Esophagus squamous epithelium (tissue), 5 donors: ENCODE measurements at regions not wholly inside any gene's neighbourhood (a gene's known extent, or its start where the extent isn't known, plus 50 kb on each side); places are given as distances from the start of the nearest gene placed in this dataset.

Experiments used
- DNase-seq: peaks from one replicate; lab custom pipeline; 2025; lab: John Stamatoyannopoulos, UW
- H3K27ac ChIP-seq, 4 donors: fragments of 200-600 bp; sonication (generic); one replicate each; pipeline ENCODE4 v1.5.1; 2016 to 2019; ENCODE audit warnings: mild to moderate bottlenecking in 1 of 4
- H3K27me3 ChIP-seq, 4 donors: fragments of 200-600 bp; sonication (generic); 1 replicate in 3 of 4; 2 replicates in 1 of 4; pipeline versions ENCODE4 v1.5.1 to v1.6.0; 2017 to 2021; ENCODE audit warnings: antibody characterized with exemption in 1 of 4
- H3K36me3 ChIP-seq, 3 donors: fragments of 200-600 bp; sonication (generic); one replicate each; pipeline ENCODE4 v1.5.1; 2016 to 2019
- H3K4me1 ChIP-seq, 3 donors: fragments of 200-600 bp; sonication (generic); one replicate each; pipeline ENCODE4 v1.5.1; 2017 to 2019
- H3K4me3 ChIP-seq, 4 donors: fragments of 200-600 bp; sonication (generic); 1 replicate in 3 of 4; 2 replicates in 1 of 4; pipeline ENCODE4 v1.5.1; 2016 to 2019; ENCODE audit warnings: mild to moderate bottlenecking in 2 of 4, moderate library complexity in 1 of 4
- H3K9me3 ChIP-seq, 3 donors: fragments of 200-600 bp; sonication (generic); one replicate each; pipeline ENCODE4 v1.5.1; 2016 to 2019
- CTCF ChIP-seq, 6 experiments: fragments of 450-650 bp in 4 of 6; fragments of 200-600 bp in 2 of 6; sonication (generic) in 2 of 6; IDR thresholded peaks; one replicate each; pipeline ENCODE4 v1.5.1; 2016 to 2019; ENCODE audit warnings: antibody characterized with exemption in 6 of 6, mild to moderate bottlenecking in 4 of 6, moderate library complexity in 4 of 6
- POLR2A ChIP-seq, 4 donors: fragments of 450-650 bp; IDR thresholded peaks; one replicate each; pipeline ENCODE4 v1.6.1; 2017; ENCODE audit warnings: antibody characterized with exemption in 4 of 4, mild to moderate bottlenecking in 4 of 4, moderate library complexity in 3 of 4
- WGBS, 2 donors: methylation state at CpG; one replicate each; pipeline ENCODE4 v1.1.5; 2018; 5-methylcytosine and 5-hydroxymethylcytosine counted together
- intact Hi-C: fragments of 100-400 bp; cut with DNase I; formaldehyde crosslinking; loops from one replicate; pipeline ENCODE4 v1.15.0; 2022
- donor health status: DM: yes; HTN: yes; CAD: no.

GRCh38 chr4:35548921-35549320 is 695.4 kb downstream of the ARAP2 start:
- no peak overlapping the region for H3K27ac ChIP-seq
- H3K4me3 ChIP-seq: no peak overlapping the region
- no peaks in the 10 kb centered on the region for H3K4me1 ChIP-seq
- intact Hi-C loops: no loop called here
- no peak for DNase-seq
- TF ChIP-seq POLR2A (IDR thresholded peaks at IDR 0.05): no peak
- TF ChIP-seq CTCF (IDR thresholded peaks at IDR 0.05): no peak
- no peaks in the 10 kb centered on the region for H3K27me3 ChIP-seq
- WGBS, 2 donors: 75 to 85% methylated on average over 3 of the region's 3 CpGs
- H3K36me3 ChIP-seq: no peaks in the 10 kb centered on the region
- no peaks in the 10 kb centered on the region for H3K9me3 ChIP-seq

- peaks cover 0 to 11% (median 5%) of the 10 kb centered on the region in 3 donors for H3K9me3 ChIP-seq
- no peak overlapping the region for H3K4me3 ChIP-seq
- TF ChIP-seq POLR2A (IDR thresholded peaks at IDR 0.05) (no peak), CTCF (IDR thresholded peaks at IDR 0.05) (no peak)
- no peak overlapping the region for H3K27ac ChIP-seq
- intact Hi-C loops: no loop called here
- H3K36me3 ChIP-seq: no peaks in the 10 kb centered on the region
- H3K27me3 ChIP-seq: no peaks in the 10 kb centered on the region
- DNase-seq: no peak
- WGBS, 2 donors: 50 to 58% methylated on average over 1 of the region's 1 CpG
- no peaks in the 10 kb centered on the region for H3K4me1 ChIP-seq
Measured at GRCh38 chr4:35556387-35556786, 687.9 kb downstream of the ARAP2 start.

- Histone ChIP-seq H3K27ac (no peak overlapping the region), H3K4me1 (no peaks in the 10 kb centered on the region), H3K4me3 (no peak overlapping the region), H3K27me3 (no peaks in the 10 kb centered on the region), H3K9me3 (peaks cover 0 to 11% (median 5%) of the 10 kb centered on the region in 3 donors), H3K36me3 (no peaks in the 10 kb centered on the region)
- WGBS, 2 donors: 84 to 88% methylated on average over 5 to 6 of the region's 19 CpGs
- intact Hi-C loops: no loop called here
- no peak for TF ChIP-seq CTCF (IDR thresholded peaks at IDR 0.05)
- TF ChIP-seq POLR2A (IDR thresholded peaks at IDR 0.05): no peak
- DNase-seq: no peak
Measured at GRCh38 chr4:35559559-35560365, 684.6 kb downstream of the ARAP2 start.

GRCh38 chr4:35562861-35563260 is 681.5 kb downstream of the ARAP2 start:
- Histone ChIP-seq H3K4me3 (no peak overlapping the region), H3K27me3 (no peaks in the 10 kb centered on the region), H3K27ac (no peak overlapping the region), H3K36me3 (no peaks in the 10 kb centered on the region), H3K9me3 (peaks cover 0 to 11% (median 5%) of the 10 kb centered on the region in 3 donors), H3K4me1 (no peaks in the 10 kb centered on the region)
- 30 to 43% methylated on average over 2 of the region's 2 CpGs for WGBS, 2 donors
- DNase-seq: no peak
- intact Hi-C loops: no loop called here
- no peak for TF ChIP-seq CTCF (IDR thresholded peaks at IDR 0.05)
- TF ChIP-seq POLR2A (IDR thresholded peaks at IDR 0.05): no peak

- Histone ChIP-seq H3K9me3 (no peaks in the 10 kb centered on the region), H3K4me1 (no peaks in the 10 kb centered on the region), H3K27me3 (no peaks in the 10 kb centered on the region), H3K4me3 (no peak overlapping the region), H3K36me3 (no peaks in the 10 kb centered on the region), H3K27ac (no peak overlapping the region)
- no peak for DNase-seq
- 80 to 85% methylated on average over 3 of the region's 3 CpGs for WGBS, 2 donors
- intact Hi-C loops: no loop called here
- no peak for TF ChIP-seq POLR2A (IDR thresholded peaks at IDR 0.05)
- no peak for TF ChIP-seq CTCF (IDR thresholded peaks at IDR 0.05)
Measured at GRCh38 chr4:35565640-35566039, 678.7 kb downstream of the ARAP2 start.
